ENCODE measurements at regions not wholly inside any gene's neighbourhood (a gene's known extent, or its start where the extent isn't known, plus 50 kb on each side); places are given as distances from the start of the nearest gene placed in this dataset.

- no peak overlapping the region for H3K4me3 ChIP-seq
- H3K4me1 ChIP-seq: no peaks in the 10 kb centered on the region
- H3K27me3 ChIP-seq (ENCODE audit: low read depth): peaks cover 3% of the 10 kb centered on the region; the same call in 1 of the 2 replicates
- no peak for DNase-seq (ENCODE audit: low spot score in 2 of 2)
- in situ Hi-C loops (cut with MboI; ENCODE audit: low sequenced_read_pairs): no loop called here
- H3K36me3 ChIP-seq (replicated peaks): no peaks in the 10 kb centered on the region
- H3K9me3 ChIP-seq: no peaks in the 10 kb centered on the region
These were observed 93.6 kb downstream of the USP22 start for GRCh38 chr17:20948984-20949777.

All from HAP-1 (cell line).